ENCODE measurements at regions not wholly inside any gene's neighbourhood (a gene's known extent, or its start where the extent isn't known, plus 50 kb on each side); places are given as distances from the start of the nearest gene placed in this dataset.
"Not testable (repeated sequence)": the region's sequence is repeated elsewhere in the genome, so short reads cannot be mapped to it uniquely, and the experiment has no call there.

DNA sequence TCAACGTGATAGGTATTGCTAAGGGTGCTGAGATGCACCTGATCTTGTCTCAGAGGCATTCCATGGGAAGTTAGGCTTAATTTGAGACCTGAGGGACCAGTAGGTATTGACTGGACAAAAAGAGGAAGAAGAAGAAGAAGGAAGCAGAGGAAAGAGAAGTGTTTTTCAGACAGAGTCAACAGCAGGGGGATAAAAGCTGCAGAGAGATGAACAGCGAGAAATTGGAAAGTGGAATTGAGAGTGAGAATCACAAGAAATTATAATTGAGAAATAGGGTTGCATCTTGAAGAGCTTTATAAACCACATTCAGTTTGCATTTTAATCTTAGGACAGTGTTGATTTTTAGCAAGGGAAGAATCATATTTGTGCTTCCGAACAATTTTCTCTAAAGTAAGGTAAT is 254.0 kb downstream of the CD83 start:
- DNase-seq (ENCODE audit: low read depth): no peak

- DNase-seq (ENCODE audit: low read depth): no peak
Measured at GRCh38 chr6:14372734-14373489, 255.3 kb downstream of the CD83 start.

GRCh38 chr6:14373648-14374437 is 256.3 kb downstream of the CD83 start:
- DNase-seq (ENCODE audit: low read depth): no peak

DNA sequence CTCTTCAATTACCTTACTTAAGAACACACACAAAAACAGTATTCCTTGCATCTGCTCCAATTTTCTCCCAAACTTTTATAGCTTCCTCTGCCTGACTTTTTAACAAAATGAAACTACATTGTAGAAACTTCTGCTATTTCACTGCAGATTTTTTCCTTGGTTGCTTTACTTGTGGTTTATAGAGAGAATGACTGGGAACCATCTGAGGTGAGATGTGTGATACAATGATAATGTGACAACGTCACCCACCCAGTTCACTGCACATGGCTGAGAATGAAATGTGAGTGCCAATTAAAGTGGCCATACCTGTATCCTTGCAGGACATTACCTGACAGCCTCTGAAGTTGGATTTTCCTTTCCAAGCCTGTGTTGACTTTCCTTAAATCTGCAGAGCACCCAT is 258.4 kb downstream of the CD83 start:
- DNase-seq (ENCODE audit: low read depth): no peak

DNA sequence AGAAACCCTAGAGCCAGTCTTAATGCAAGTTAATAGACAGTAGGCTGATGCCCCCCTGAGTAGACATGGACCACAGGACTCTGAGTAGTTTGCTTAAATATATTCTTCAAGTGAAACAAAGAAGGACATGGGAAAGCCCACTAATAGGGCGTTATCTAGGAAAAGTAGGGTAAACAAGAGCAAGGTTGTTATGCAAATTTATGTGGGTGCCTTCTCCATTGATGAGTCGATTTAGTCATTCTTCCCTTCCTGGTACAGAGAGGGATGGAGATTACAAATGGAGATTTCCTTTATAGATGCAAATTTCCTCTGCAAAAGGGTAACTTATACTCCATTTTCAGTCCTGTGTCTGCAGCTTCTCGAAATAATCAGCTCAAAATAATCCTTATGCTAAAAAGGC is 262.0 kb downstream of the CD83 start:
- DNase-seq (ENCODE audit: low read depth): no peak

DNA sequence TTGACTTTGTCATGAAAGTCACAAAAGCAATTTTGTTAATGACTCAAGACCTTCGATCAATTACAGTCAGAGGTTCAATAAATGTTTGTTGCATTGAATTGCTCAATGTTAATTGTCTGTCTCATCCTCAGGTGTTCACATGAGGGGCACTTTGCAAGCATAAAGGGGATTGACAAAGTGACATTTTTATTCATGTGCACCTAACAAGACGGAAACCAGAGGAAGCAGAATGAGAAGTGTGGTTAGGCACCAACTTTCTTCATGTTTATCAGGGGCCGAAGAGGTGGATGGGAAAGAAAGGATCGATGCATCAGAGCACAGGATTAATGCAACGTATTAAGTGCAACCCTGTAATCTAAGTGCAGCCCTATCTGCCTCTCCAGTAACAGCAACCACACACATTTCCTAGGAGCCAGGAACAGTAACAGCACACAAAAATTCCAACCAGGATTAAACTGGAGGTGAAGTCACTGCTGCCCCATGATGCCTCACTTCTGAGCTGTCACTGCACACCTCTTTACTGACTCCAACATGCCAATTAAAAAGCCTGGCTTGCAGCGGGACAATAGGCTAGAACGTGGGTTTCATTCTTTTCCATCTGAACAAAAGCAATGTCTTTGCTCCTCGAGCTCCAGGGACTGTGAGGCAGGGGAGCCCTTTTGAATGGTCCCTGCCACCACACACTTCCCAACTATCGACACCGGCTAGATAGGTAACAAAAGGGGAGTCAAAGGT is 262.7 kb downstream of the CD83 start:
- no peak for DNase-seq (ENCODE audit: low read depth)

- no peak for DNase-seq (ENCODE audit: low read depth)
Measured at GRCh38 chr6:14380901-14381828, 263.6 kb downstream of the CD83 start.

- no peak for DNase-seq (ENCODE audit: low read depth)
Measured at GRCh38 chr6:14381829-14382677, 264.5 kb downstream of the CD83 start.

- no peak for DNase-seq (ENCODE audit: low read depth)
Measured at GRCh38 chr6:14382678-14383236, 265.2 kb downstream of the CD83 start.

DNA sequence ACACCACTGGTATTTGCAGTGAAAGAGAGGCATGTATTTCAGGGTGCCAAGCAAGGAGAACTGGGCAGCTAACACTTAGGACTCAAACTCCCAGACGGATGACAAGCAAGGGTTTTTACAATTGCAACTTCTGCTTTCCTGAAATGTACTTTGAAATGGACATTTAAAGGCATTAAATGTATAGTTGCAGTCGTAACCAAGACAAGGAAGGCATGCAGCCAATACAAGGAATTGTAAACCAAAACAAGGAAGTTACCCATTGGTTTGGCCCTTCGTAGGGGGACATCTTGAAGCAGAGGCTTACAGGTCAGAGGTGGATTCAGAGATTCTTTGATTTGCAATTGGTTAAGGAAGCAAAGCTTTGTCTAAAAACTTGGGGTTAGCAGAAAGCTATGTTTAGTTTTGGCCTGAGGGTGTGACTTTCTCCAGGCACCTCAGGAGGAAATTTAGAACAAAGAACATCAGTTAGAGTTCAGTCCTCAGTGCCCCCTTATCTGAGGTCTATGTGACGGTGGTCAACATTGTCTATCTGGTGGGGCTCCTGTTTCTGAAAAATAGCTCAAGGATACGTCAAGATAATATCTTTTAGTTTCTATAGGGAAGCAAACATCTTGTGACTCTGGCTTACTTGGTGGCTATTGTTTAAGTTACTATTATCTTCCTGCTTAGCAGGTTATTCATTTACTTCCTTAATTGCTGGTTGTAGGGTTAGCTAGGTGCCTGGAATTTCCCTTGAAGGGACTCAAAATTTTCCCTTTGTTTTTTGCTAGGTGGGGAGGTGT is 266.0 kb downstream of the CD83 start:
- DNase-seq (ENCODE audit: low read depth): no peak

- DNase-seq (ENCODE audit: low read depth): no peak
Measured at GRCh38 chr6:14384175-14384949, 266.8 kb downstream of the CD83 start.

GRCh38 chr6:14386263-14386662 is 268.7 kb downstream of the CD83 start:
- DNase-seq (ENCODE audit: low read depth): no peak

DNA sequence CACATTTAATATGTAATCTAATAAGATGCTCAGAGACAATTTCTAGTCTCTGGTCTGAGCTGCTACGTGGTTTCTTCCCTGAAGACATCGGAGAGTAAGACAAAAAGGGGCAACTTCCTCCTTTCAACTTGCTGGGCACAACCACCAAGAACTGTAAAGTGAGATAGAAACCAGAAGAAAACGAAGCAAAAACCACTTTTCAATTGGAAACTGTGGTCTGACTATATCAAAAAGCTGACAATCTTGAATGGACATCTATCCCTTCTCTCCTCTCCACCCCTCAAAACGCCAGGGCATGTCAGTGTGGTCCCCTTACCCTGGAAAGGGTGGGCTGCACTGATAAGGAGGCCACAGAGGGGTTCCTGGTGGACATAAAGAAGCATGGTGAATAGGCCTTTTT is 269.1 kb downstream of the CD83 start:
- DNase-seq (ENCODE audit: low read depth): no peak

DNA sequence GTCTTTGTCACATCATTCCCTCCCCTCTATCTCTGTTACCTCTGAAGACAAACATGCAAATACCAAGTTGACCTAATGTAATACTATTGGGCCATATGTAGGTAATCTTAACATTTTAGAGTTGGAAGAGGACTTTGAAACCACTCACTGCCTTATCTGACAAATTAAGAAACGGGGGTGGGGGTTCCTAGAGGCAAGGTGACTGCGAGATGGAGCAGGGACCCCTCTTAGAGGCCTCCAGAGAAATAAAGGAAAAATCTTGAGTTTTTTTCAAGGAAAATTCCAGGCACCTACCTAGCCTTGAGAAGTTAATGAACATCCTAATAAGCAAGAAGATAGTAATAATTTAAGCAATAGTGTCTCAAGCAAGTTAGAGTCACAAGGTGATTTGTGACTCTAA is 270.8 kb downstream of the CD83 start:
- no peak for DNase-seq (ENCODE audit: low read depth)

DNA sequence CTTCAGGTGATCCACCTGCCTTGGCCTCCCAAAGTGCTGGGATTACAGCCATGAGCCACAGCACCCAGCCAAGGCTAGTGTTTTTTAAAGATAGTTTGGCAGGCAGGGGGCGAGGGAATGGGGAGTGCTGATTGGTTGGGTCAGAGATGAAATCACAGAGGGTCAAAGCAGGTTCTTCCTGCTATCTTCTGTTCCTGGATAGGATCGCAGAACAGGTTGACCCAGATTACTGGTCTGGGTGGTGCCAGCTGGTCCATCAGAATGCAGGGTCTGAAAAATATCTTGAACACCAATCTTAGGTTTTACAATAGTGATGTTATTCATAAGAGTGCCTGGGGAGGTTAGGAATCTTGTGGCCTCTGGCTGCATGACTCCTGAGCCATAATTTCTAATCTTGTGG is 272.2 kb downstream of the CD83 start:
- not testable (repeated sequence) for DNase-seq (ENCODE audit: low read depth)

GRCh38 chr6:14390805-14391204 is 273.2 kb downstream of the CD83 start:
- no peak for DNase-seq (ENCODE audit: low read depth)

GRCh38 chr6:14393910-14394309 is 276.3 kb downstream of the CD83 start:
- no peak for DNase-seq (ENCODE audit: low read depth)

GRCh38 chr6:14396392-14396791 is 278.8 kb downstream of the CD83 start:
- no peak for DNase-seq (ENCODE audit: low read depth)

All from GM04503 (cell line).